Hepatocyte (in vitro differentiated cells): ENCODE measurements at regions not wholly inside any gene's neighbourhood (a gene's known extent, or its start where the extent isn't known, plus 50 kb on each side); places are given as distances from the start of the nearest gene placed in this dataset.

Source experiments
- DNase-seq: peaks from one replicate; pipeline ENCODE4 v3.0.0-alpha.2; 2016; ENCODE audit warnings: low spot score
- H2AFZ ChIP-seq: fragments of 200-600 bp; sonication (generic); 2 replicates; pipeline ENCODE4 v1.6.0; 2016; ENCODE audit warnings: antibody characterized with exemption, mild to moderate bottlenecking
- H3K27ac ChIP-seq: fragments of 200-600 bp; sonication (generic); 2 replicates; pipeline ENCODE4 v1.5.1; 2016; ENCODE audit warnings: mild to moderate bottlenecking
- H3K27me3 ChIP-seq: fragments of 200-600 bp; sonication (generic); 2 replicates; pipeline ENCODE4 v1.6.1; 2016
- H3K36me3 ChIP-seq: fragments of 200-600 bp; sonication (generic); replicated peaks from 2 replicates; pipeline ENCODE4 v1.5.1; 2016; ENCODE audit warnings: low read depth; ENCODE audit not compliant: insufficient read depth
- H3K4me1 ChIP-seq: fragments of 200-600 bp; sonication (generic); 2 replicates; pipeline ENCODE4 v1.5.1; 2016; ENCODE audit warnings: mild to moderate bottlenecking, moderate library complexity; ENCODE audit not compliant: insufficient read depth
- H3K4me2 ChIP-seq: fragments of 200-600 bp; sonication (generic); 2 replicates; pipeline ENCODE4 v1.6.0; 2016
- H3K4me3 ChIP-seq: fragments of 200-600 bp; sonication (generic); 2 replicates; pipeline ENCODE4 v1.5.1; 2016; ENCODE audit warnings: mild to moderate bottlenecking
- H3K79me2 ChIP-seq: fragments of 200-600 bp; sonication (generic); 2 replicates; pipeline ENCODE4 v1.6.0; 2017; ENCODE audit warnings: mild to moderate bottlenecking
- H3K9me2 ChIP-seq: fragments of 200-600 bp; sonication (generic); replicated peaks from 2 replicates; pipeline ENCODE4 v1.6.0; 2017; ENCODE audit warnings: mild to moderate bottlenecking; ENCODE audit not compliant: insufficient read depth
- H3K9me3 ChIP-seq: fragments of 200-600 bp; sonication (generic); 2 replicates; pipeline ENCODE4 v1.5.1; 2016; ENCODE audit warnings: low read depth, mild to moderate bottlenecking
- H4K20me1 ChIP-seq: fragments of 200-600 bp; sonication (generic); 2 replicates; pipeline ENCODE4 v1.6.0; 2016; ENCODE audit warnings: mild to moderate bottlenecking; ENCODE audit not compliant: insufficient read depth, poor library complexity, severe bottlenecking
- CTCF ChIP-seq: fragments of 200-600 bp; sonication (generic); IDR thresholded peaks from 2 replicates; pipeline ENCODE4 v1.5.1; 2016; ENCODE audit warnings: antibody characterized with exemption, mild to moderate bottlenecking; ENCODE audit not compliant: poor library complexity
- EZH2 ChIP-seq: fragments of 200-600 bp; sonication (generic); IDR thresholded peaks from 2 replicates; pipeline ENCODE4 v1.6.1; 2016; ENCODE audit warnings: antibody characterized with exemption, mild to moderate bottlenecking, borderline replicate concordance
- EZH2phosphoT487 ChIP-seq: fragments of 200-600 bp; sonication (generic); IDR thresholded peaks from one replicate; pipeline ENCODE4 v1.6.1; 2018; ENCODE audit warnings: antibody characterized with exemption, mild to moderate bottlenecking, low read depth, moderate library complexity; ENCODE audit not compliant: unreplicated experiment, severe bottlenecking
- WGBS: methylation state at CpG from one replicate; pipeline ENCODE4 v1.1.6; 2016; ENCODE audit warnings: low lambda C conversion rate; ENCODE audit errors: missing lambda C conversion rate; 5-methylcytosine and 5-hydroxymethylcytosine counted together

- Histone ChIP-seq H3K27ac (no peak overlapping the region), H3K79me2 (no peaks in the 10 kb centered on the region), H3K9me2 (no peaks in the 10 kb centered on the region), H4K20me1 (no peaks in the 10 kb centered on the region), H3K4me2 (no peak overlapping the region), H3K4me1 (peaks cover 13% of the 10 kb centered on the region), H3K36me3 (no peaks in the 10 kb centered on the region), H3K4me3 (no peak overlapping the region), H3K27me3 (no peaks in the 10 kb centered on the region), H3K9me3 (no peaks in the 10 kb centered on the region), H2AFZ (no peak overlapping the region)
- no peak for DNase-seq
- TF ChIP-seq CTCF: no peak
- WGBS: 100% methylated on average over 1 of the region's 1 CpG
Observed at GRCh38 chr4:123125477-123125876, 203.1 kb upstream of the NUDT6 start.

DNA sequence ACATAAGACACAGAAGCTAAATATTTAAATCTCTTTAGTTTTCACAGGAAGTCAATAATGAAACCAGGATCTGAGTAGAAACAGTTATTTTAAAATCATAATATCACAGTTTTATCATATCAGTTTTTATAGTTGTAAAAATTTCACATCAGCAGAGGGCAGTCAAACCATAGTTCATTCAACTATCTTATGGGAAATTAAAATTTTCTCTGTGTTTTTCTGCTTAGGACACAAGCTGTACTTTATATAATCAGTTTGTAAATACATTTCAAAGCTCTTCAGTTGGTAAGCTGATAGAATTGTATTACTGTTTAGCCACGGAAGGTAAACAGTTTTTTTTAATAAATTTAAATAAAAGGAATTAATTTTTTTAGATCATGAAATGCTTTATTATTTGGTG is 204.8 kb upstream of the NUDT6 start:
- Histone ChIP-seq H3K9me2 (no peaks in the 10 kb centered on the region), H3K27ac (no peak overlapping the region), H3K9me3 (no peaks in the 10 kb centered on the region), H3K79me2 (no peaks in the 10 kb centered on the region), H3K36me3 (no peaks in the 10 kb centered on the region), H3K4me1 (peaks cover 6% of the 10 kb centered on the region), H4K20me1 (no peaks in the 10 kb centered on the region), H3K4me2 (no peak overlapping the region), H3K27me3 (no peaks in the 10 kb centered on the region), H2AFZ (no peak overlapping the region), H3K4me3 (no peak overlapping the region)
- no peak for DNase-seq
- 68% methylated on average over 1 of the region's 1 CpG for WGBS
- TF ChIP-seq CTCF (peak; percentile 57), EZH2phosphoT487 (no peak), EZH2 (no peak)

- Histone ChIP-seq H4K20me1 (no peaks in the 10 kb centered on the region), H3K4me1 (peaks cover 6% of the 10 kb centered on the region), H3K27ac (peak overlapping the region; percentile 7), H3K9me3 (no peaks in the 10 kb centered on the region), H3K4me2 (no peak overlapping the region), H3K4me3 (no peak overlapping the region), H3K27me3 (no peaks in the 10 kb centered on the region), H3K36me3 (no peaks in the 10 kb centered on the region), H3K9me2 (no peaks in the 10 kb centered on the region), H3K79me2 (no peaks in the 10 kb centered on the region), H2AFZ (no peak overlapping the region)
- 63% methylated on average over 2 of the region's 2 CpGs for WGBS
- TF ChIP-seq CTCF: no peak
- no peak for TF ChIP-seq EZH2phosphoT487
- no peak for DNase-seq
Observed at GRCh38 chr4:123127875-123128274, 205.5 kb upstream of the NUDT6 start.

DNA sequence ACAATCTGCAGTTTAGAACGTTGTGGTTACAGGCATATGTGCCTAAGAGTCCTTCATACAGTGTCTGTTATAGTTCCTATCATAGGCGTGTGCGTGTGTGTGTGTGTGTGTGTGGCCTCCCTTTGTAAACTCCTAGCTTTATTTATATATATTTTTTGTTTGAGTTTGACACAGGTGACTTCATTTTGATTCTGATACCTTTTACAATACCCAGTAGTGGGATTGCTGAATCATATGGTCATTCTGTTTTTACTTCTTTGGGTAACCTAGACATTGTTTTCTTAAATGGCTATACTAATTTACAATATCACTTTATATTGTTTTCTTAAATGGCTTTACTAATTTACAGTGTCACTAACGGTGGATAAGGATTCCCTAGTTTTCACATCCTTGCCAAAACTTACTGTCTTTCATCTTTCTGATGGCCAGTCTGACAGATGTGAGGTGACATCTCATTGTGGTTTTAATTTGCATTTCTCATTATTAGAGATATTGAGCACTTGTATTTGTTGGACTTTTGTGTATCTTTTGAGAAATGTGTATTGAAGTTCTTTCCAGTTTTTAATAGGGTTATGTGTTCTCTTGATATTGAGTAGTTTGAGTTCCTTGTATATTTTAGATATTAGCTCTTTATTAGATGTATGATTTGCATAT is 211.1 kb upstream of the NUDT6 start:
- Histone ChIP-seq H3K36me3 (no peaks in the 10 kb centered on the region), H3K4me2 (no peak overlapping the region), H3K27ac (no peak overlapping the region), H3K9me2 (no peaks in the 10 kb centered on the region), H3K9me3 (no peaks in the 10 kb centered on the region), H3K4me3 (no peak overlapping the region), H4K20me1 (no peaks in the 10 kb centered on the region), H2AFZ (no peak overlapping the region), H3K27me3 (no peaks in the 10 kb centered on the region), H3K4me1 (no peaks in the 10 kb centered on the region), H3K79me2 (no peaks in the 10 kb centered on the region)
- no peak for TF ChIP-seq EZH2phosphoT487
- TF ChIP-seq EZH2: no peak
- no peak for TF ChIP-seq CTCF
- 78% methylated on average over 4 of the region's 4 CpGs for WGBS
- DNase-seq: no peak
